Stimulated activated CD4-positive, alpha-beta T cell treated with anti-CD3 and anti-CD28 coated beads, Interleukin-4, amount 100 ng/mL, for 1 hour (primary cell): ENCODE measurements at regions not wholly inside any gene's neighbourhood (a gene's known extent, or its start where the extent isn't known, plus 50 kb on each side); places are given as distances from the start of the nearest gene placed in this dataset.

ENCODE experiments used
- DNase-seq: peaks from one replicate; pipeline ENCODE4 v3.0.0-alpha.2; 2020

DNA sequence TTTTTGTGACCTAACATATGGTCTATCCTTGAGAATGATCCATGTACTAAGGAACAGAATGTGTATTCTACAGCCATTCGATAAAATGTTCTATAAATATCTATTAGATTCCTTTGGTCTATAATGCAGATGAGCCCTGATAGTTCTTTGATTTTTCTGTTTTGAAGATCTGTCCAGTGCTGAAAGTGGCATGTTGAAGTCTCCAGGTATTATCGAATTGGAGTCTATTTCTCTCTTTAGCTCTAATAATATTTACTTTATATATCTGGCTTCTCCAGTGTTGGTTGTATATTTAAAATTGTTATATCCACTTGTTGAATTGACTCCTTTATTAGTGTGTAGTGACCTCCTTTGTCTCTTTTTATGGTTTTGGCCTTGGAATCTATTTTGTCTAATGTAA is 377.9 kb downstream of the ARL6IP6 start:
- no peak for DNase-seq

DNA sequence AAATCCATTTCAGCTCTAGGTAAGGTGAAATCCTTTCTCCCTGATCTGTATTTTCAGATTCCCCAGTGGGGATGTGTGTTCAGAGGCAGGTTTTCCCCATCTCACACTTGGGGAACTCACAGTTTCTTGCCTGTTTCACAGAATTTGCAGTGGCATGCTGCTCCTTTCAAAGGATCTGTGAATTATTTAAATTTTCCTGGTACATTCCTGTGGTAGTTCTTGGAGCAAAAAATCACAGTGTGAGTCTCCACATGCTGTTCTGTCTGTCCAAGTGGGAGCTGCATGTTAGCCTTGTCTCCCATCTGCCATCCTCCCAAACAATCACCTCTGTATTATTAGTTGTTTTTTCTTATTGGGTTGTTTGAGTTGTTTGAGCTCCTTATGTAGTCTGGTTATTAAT is 372.9 kb downstream of the ARL6IP6 start:
- no peak for DNase-seq

DNA sequence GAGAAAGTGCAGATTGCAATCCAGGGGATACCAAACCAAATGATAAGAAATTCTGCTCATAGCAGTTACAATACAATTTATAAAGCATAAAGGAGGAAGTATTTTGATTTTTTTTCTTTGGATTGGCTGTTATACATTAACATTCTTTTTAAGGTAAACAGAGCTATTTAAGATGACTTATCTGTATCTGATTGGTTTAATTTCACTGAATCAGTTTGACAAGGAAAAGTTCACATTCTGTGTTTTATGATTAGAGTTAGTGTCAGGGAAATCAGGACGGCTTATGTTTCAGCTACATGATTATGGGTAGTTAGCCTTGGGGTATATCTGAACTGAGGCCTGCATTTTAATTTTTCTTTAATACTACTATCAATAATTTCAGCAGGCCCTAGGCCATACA is 360.9 kb downstream of the ARL6IP6 start:
- DNase-seq: no peak

DNA sequence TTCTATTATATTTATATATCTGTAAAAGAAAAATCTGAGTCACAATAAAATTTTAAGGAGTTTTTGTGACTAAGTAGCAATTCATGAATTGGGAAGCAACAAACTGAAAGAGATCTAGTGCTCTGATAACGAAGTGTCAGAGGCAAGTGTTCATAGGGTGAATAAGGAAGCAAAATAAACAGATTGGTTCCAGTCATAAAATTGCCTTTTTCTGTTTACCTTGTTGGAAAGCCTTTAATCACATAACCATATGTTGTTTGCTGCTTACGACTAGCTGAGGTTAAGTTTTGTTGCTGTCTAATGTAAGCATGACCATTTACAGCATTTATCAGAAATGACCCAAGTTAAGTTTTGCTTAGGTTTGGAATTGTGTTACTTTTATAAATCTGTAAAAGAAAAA is 358.9 kb downstream of the ARL6IP6 start:
- no peak for DNase-seq

DNA sequence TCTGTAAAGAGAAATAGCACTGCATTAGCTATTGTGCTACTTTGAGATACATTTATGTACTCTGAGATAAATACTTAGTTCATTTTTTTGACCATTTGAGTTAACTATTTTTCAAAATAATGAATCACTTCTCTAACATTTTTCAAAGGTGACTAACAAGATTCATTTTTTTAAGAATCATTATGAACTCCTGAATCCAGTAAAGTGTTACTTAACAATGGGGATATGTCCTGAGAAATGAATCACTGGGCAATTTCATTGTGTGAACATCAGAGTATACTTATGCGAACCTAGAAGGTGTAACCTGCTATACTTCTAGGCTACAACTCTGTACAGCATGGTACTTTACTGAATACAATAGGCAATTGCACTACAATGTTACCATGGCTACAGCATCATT is 355.8 kb downstream of the ARL6IP6 start:
- no peak for DNase-seq

DNA sequence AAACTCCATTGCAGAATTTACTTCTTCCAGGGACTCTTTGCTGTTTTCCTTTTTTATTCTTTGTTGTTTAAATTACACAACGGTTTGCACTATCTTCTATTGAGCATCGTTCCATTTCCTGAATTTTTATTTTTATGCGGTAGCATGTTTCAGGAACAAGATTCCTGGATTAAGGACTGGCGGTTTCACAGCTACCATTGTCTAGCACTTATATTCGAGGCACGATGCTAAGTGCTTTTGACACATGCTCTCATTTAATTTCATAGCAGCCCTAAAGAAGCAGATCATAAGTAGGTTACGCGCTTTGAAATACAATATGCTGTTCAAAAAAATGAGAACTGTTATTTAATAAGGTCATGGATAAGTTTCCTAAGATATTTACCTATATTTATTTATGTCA is 354.4 kb downstream of the ARL6IP6 start:
- no peak for DNase-seq

DNA sequence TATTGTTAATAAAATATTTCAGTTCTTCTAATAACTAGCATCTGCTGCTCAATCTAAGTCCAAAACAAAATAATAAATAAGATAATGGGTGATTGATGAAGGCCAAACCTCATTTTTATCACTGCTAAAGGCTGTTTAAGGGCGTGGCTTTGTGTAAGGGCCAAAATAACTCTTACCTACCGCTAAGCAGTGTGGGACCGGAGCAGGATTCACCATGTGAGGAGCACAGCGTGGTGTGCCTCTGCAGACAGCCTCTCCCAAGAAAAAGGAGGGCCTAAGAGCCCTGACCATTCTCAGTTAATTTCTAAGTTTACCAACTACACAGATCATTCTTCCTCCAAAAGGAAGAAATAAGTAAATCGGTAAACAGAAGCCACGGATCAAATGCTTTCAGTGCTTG is 353.7 kb downstream of the ARL6IP6 start:
- DNase-seq: no peak

DNA sequence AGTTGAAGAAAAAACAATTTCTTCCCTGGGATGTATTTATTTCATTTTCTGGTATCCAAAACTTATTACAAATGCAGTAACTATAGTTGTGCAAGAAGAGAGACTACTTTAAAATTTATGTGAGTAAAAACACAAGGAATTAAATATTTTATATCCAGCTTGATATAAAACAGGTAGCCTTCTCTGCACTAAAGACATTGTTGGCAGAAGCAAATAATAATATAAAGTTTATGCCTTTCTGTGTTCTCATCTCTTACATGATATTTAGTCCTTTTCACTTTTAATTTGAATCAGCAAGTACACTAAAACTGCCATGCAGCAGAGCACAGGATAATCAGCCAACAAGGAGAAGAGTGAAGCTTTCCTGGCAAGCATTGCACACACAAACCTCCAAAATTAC is 352.7 kb downstream of the ARL6IP6 start:
- no peak for DNase-seq

DNA sequence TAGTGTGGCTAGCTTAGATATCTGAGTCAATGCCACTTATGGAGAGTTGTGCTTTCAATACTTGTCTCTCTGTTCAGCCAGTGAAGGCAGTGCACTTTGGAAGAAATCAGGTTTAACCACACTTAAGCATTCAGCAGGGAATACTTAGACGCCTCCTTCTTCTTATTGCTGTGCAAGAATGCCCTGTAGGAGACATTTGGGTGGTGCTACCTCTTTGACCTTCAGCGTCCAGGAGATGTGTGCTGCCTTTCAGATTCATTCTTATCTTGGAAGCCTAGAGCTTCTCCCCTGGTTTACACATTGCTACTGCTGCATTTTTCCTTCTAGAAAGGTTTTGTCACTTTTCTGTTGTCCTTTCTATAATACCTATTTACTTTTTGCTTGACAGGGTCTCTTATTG is 350.5 kb downstream of the ARL6IP6 start:
- DNase-seq: no peak

DNA sequence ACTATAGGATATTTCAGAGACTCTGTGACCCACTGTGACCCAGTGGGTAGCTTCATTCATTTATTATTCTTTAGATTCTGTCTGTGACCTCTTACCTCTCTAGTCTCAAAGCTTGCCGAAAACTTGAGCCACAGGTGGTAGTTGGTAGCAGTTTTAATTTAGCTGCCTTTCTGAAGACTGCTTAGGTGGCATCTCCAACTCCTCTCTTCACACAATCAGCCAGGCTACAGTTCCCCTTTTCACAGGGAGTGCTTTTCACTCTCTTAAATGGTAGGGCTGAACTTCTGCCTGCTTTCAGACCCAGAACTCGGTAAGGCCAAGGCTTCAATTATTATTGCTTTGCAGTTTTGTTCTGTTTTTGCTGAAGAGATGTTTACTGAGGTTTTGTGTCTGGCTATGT is 349.6 kb downstream of the ARL6IP6 start:
- DNase-seq: no peak

DNA sequence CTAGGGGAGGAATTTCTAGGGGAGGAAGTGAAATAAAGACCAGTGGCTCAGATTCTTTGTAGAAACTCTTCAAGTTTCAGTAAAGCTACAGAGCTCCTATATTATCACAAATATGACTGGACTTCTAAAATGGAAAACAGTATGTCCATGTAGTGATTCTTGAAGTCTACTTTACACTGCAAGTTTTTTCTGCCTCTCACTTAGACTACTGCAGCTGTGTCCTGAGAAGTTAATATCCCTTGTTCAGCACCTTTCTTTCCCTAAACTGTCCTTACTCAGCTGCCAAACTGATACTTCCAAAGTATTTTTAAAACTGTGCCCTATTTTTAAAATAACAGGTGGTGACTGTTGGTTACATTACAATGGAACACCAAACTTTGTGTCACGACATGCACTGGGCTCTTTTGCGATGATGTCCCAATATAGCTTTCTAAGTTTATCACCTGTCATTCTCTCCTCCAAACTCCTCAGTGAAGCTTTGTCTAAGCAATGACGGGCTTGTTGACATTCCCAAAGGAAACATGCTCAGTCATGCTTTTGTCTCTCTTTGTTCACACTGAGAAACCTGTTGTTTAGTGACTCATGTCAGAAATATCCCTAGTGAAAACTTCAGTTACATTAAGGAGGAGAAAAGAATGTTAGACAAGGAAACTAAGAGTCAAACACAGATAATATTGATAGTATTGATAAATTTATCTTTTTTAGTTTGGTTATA is 341.1 kb downstream of the ARL6IP6 start:
- no peak for DNase-seq

DNA sequence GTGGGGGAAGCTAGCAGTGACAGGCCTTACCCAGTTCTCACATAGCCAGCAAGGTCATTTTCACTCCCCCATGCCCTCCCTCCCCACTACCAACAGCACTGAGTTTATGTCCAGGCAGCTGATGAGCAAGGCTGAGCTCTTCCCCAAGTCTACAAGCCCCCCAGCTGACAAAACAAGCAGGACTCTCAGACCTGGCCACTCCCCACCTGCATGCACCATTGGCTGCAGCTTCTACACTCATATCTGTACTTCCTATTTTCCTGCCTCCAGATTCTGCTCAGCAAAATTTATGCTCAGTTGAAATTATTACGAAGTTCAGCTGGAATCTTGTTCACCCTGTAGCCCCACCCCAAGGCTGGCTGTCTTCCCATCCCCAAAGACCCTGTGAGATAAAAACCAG is 339.3 kb downstream of the ARL6IP6 start:
- DNase-seq: no peak

DNA sequence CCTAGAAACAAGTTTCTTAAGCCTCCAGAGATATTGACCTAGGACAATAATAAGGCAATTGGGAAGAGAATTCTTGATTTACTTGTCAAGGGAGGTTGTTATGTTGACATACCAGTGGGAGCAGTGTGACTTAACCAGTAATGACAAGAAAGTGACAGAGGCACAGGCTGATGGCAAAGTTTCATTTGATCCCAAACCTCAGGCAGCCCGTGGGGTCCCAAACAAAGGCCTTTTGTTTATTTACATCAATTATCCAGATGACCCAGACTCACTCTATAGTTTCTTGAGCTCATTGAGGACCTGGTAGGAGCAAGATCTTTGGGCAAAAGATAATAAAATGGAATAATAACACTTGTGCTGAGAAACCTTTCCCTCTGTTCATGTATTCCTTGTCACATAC is 336.8 kb downstream of the ARL6IP6 start:
- no peak for DNase-seq

DNA sequence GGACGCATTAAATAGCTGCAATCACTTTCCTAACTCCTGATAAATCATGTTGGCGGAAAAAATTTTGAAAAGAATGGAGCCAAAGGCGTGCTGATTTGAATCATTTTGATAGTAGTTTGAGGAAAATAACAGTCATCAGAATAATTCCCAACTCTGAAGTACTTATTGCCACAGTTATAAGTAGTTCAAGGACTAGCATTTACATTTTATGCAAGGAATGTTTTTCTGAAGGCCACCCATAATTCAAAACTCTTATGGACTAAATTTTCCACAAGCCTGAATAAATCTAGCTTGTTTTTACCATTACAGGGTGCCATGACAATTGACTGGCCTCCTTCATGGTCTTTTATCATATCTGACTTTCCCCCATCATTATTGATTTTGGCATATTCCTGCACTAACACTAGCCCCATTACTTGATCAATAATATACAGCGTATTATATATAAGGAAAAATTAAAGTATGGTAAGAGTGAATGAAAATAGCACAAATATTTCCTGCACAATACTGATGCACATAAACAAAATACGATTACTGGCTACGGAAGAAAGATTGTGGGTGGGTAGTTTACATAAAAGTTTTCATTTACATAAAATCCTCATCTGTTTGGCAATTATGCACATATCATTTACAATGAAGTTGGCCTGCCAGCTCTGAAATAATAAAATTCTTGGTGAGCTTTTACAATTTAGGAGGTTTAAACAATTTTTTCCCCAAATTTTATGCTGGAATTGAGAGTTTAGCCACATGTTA is 334.6 kb downstream of the ARL6IP6 start:
- DNase-seq: no peak

DNA sequence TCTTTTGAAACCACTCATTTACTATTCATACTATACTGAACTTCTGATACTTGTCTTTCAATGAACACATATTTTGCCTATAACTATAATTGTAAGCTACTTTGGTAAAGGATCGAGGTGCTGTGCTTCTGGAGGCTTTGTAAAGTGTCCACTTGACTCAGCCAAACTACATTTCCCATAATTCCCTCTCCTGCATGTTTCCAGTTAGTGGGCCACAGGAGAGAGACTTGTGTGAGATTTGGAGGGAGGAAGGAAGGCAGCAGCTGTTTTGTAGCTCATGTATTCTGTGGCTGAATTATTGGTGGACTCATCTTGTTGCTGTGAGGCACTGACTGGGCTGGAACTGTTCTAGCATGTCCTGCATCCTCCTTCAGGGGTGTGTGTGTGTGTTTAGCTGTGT is 328.8 kb downstream of the ARL6IP6 start:
- no peak for DNase-seq

DNA sequence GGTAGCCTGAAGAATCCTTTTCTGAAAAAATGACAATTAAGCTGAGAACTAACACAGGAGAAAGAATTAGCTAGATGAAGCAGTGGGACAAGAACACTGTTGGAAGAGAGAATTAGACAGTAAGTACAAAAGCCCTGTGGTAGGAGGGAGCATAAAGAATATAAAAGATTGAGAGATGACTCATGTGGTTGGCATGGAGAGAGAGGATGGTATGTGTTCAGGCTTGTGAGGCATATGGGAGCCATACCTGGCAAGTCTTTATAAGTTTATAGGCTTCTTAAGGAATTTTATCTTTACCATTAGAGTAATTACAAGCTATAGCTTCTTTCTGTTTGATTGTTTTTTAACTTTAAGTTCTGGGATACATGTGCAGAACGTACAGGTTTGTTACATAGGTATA is 325.0 kb downstream of the ARL6IP6 start:
- DNase-seq: no peak

DNA sequence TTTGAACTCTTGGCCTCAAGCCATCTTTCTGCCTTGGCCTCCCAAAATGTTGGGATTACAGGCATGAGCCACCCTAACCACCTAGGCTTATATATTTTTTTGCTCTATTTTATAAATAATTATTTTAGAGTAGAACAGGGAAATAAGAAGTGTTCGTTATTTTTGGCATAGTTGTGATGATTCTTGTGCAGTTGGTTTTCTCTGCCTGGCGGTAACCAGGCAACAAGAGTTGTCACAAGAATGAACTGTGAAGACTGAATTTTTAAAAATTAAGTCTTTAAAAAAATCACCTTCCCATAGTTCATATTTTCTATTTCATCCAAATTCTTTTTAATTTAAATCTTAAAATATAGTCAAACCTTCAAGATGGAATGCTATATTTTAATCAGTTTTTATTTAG is 310.2 kb downstream of the ARL6IP6 start:
- DNase-seq: no peak

DNA sequence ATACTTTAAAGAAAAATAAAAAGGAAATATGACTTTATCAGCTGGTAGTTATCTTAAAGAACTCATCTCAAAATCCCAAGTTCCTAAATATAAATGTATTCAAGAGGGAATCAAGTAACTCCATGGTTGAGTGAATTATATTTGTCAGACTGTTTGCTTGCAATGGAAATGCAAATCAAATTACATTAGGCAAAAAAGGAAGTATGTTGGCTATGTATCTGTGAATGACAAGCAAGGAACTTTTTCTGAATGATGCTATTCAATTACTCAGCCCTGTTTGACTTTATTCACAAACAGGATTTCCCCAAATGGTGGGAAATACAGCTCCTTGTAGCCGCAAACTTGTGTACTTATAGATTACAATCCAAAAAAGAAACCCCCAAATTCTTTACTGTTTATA is 309.1 kb downstream of the ARL6IP6 start:
- no peak for DNase-seq

DNA sequence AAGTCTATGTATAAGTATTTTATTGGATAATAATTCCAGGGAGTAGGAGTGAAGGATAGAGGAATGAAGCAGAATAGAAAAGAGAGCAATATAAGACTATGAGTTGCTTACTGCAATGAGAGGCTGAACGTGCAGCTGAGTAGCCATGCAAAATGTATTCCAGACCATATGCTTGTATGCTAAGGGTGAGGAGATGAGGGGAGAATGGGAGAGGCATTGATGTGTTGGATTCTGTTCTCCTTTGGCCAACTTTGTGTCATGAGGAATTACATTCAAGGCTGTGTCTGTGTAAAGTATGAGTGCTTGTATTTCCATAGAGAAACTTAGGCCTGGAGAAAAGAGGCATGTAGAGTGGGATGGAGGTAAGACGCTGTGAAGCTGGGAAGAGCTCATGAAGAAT is 301.8 kb downstream of the ARL6IP6 start:
- DNase-seq: no peak

DNA sequence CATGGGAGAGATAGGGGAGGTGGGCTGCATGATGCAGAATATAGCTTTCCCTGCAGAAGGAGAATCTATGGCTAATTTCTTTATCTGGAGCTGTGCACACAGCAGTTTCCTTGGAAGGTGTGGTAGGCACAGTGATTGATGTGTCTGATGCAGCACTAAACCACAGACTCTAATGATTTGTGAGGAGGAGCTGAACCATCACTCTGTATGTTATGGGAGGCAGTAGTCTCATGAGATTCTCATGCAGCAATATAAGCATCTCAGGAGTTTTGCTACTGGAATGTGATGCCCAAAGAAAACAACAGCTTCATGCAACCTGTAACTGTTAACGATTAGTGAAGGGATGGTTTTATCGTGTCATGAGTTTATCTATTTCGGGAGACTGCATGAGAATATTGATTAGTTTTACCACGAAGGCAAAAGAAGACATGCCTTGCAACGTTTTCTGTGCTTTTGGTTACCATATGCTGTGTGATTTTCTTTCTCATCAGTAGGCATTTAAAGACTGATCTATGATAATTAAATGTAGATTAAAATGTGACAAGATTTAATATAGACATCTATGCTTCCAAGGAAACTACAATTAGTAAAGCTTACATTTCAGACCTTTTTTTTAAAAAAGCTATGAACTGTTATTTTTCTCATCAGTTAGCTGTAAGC is 286.8 kb downstream of the ARL6IP6 start:
- DNase-seq: no peak

DNA sequence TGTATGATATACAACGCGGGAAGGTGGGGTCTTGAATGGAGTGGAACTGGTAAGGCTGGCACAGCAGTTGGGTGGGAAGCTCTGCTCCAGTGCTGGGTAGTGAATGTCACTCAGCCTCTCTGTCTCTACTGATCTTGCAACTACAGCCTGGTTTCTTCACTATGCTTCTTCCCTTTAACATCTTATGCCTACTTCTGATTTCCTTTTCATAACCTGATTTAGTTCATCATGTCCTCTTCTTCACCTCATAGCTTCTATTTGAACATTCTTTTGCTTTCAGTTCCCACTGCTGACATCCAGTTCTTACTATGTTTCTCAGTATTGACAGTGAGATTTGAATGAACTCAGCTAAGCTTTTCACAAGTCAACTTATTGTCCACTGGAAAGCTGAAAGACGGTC is 286.2 kb downstream of the ARL6IP6 start:
- DNase-seq: no peak

DNA sequence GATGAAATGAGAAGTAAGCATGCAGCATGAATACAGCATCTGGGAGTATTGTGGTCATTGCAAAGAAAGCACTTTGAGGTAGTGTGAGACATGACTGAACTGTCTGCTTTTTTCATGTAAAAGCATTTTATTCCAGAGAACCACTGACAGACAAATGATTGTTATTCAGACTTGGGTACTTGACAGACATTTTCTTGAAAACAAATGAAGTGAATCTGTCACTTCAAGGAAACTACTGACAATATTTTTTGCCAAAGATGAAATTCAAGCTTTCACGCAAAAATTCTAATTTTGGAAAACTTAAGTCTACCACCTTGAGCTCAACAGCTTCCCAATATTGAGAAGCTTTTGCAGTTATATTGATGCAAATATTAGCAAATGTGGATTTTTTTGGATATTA is 255.7 kb downstream of the ARL6IP6 start:
- no peak for DNase-seq

DNA sequence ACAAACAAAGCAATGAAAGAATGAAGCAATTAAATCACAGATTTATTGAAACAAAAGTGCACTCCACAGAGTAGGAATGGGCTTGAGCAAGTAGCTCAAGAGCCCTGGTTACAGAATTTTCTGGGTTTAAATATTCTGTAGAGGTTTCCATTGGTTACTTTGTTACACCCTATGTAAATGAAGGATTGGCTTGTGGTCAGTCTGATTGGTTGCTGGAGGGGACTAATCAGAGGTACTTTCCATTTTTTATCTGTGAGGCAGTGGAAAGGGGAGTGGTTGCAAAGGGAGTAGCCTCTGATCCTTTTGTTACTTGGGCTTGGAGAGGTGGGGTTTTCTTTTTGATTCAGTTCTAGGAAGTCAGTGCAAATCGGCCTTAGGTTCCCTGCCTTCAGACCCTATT is 253.3 kb downstream of the ARL6IP6 start:
- DNase-seq: no peak

DNA sequence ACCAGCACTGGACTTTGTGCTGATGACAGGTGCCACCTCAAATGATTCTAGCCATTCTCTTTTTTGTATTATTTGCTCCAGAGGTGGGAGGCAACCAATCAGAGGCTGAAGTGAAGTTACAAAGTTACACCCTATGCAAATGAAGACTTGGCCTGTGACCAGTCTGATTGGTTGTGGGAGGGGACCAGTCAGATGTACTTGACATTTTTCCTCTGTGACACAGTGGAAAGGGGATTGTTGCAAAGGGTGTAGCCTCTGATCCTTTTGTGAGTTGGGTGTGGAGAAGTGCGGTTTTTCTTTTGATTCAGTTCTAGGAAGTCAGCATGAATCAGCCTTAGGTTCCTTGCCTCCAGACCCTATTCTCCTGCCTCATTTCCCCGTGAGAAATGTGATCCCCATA is 244.0 kb downstream of the ARL6IP6 start:
- no peak for DNase-seq
